Natural killer cell treated with Interleukin-12 subunit alpha and Interleukin-12 subunit beta and Interleukin-15 and Interleukin-18, amount 100 ng/mL, for 72 hours (primary cell): ENCODE measurements at regions not wholly inside any gene's neighbourhood (a gene's known extent, or its start where the extent isn't known, plus 50 kb on each side); places are given as distances from the start of the nearest gene placed in this dataset.

Experiments used
- ATAC-seq, 2 donors: fragments of 150-1000 bp; cut with Tn5 transposase in 1 of 2; sonication (Bioruptor Pico), chemical (Tn5 transposase) in 1 of 2; 2 replicates each; pipeline ENCODE4 v1.10.0; 2021
- DNase-seq: peaks from one replicate; pipeline ENCODE4 v3.0.0; 2022; ENCODE audit warnings: low spot score
- H3K27ac Mint-ChIP-seq, 2 donors: 1 replicate in 1 of 2; 2 replicates in 1 of 2; pipeline ENCODE4 v1.8.0; 2022; ENCODE audit warnings: mixed read lengths in 2 of 2, mild to moderate bottlenecking in 1 of 2, moderate library complexity in 1 of 2
- H3K27me3 Mint-ChIP-seq, 2 donors: 1 replicate in 1 of 2; 2 replicates in 1 of 2; pipeline ENCODE4 v1.8.0; 2022; ENCODE audit warnings: mixed read lengths in 2 of 2
- H3K36me3 Mint-ChIP-seq: one replicate; pipeline ENCODE4 v1.8.0; 2022; ENCODE audit warnings: mixed read lengths
- H3K4me1 Mint-ChIP-seq, 2 donors: 1 replicate in 1 of 2; 2 replicates in 1 of 2; pipeline ENCODE4 v1.8.0; 2022; ENCODE audit warnings: low read depth in 2 of 2, mixed read lengths in 2 of 2, mild to moderate bottlenecking in 1 of 2
- H3K4me3 Mint-ChIP-seq: one replicate; pipeline ENCODE4 v1.8.0; 2022; ENCODE audit warnings: mixed read lengths
- H3K9me3 Mint-ChIP-seq: 2 replicates; pipeline ENCODE4 v1.8.0; 2022; ENCODE audit warnings: mixed read lengths

DNA sequence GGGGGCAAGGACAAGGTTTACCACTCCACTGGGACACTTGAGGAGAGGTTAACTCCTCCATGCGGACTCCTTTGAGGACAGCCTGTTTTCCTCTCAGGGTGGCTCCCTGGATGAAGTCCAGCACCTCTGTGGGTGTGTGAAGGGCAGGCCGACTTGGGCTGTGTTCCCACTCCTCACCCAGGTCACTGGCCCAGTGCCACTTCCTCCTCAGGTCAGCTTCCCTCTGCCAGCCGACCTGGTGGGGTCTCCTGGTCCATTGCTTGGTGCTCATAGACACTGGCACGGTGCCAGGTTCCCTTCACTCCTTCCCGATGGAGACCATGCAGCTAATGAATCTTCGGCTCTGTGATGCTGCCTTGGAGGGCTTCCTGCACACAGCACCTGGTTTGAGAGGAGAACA is 146.4 kb upstream of the RTL1 start:
- Mint-ChIP-seq H3K36me3 (no peaks in the 10 kb centered on the region), H3K27ac (no peak overlapping the region), H3K4me3 (no peak overlapping the region), H3K9me3 (no peaks in the 10 kb centered on the region), H3K4me1 (no peaks in the 10 kb centered on the region), H3K27me3 (peaks cover 0 to 7% of the 10 kb centered on the region in 2 donors)
- no peak for DNase-seq
- no peak for ATAC-seq

- ATAC-seq: no peak
- no peak overlapping the region for H3K27ac Mint-ChIP-seq
- DNase-seq: no peak
- H3K36me3 Mint-ChIP-seq: no peaks in the 10 kb centered on the region
- no peaks in the 10 kb centered on the region for H3K9me3 Mint-ChIP-seq
- H3K4me1 Mint-ChIP-seq: no peaks in the 10 kb centered on the region
- peaks cover 0 to 7% of the 10 kb centered on the region in 2 donors for H3K27me3 Mint-ChIP-seq
- H3K4me3 Mint-ChIP-seq: no peak overlapping the region
These were observed 147.5 kb upstream of the RTL1 start for GRCh38 chr14:101050901-101051490.

- Mint-ChIP-seq H3K27ac (no peak overlapping the region), H3K9me3 (no peaks in the 10 kb centered on the region), H3K27me3 (peaks cover 6 to 21% of the 10 kb centered on the region in 2 donors), H3K4me3 (no peak overlapping the region), H3K36me3 (no peaks in the 10 kb centered on the region), H3K4me1 (no peaks in the 10 kb centered on the region)
- ATAC-seq (no peak), DNase-seq (no peak)
These were observed 151.1 kb upstream of the RTL1 start for GRCh38 chr14:101054671-101055070.

DNA sequence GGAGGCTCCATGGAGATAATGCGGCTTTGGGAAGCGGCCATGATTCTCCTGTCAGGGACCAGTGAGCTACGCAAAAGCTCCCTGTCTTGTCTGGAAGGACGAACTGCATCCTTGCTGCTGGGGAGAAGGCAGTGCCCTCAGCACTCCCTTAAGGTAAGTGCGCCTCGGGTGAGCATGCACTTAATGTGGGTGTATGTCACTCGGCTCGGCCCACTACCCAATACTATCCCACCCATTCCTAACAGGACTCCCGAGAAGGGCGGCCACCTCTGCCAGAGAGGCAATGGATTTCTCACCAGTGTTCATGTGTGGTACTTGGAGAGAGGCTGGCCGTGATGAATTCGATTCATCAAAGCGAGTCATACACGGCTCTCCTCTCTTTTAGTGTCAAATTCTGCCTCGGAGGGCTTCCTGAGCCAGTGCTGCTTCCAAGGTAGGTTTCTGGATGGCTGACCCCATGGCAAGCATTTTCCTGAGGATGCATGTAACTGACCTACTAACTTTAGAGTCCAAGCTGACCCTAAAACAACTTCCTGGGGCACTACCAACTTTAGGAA is 151.7 kb upstream of the RTL1 start:
- ATAC-seq (no peak), DNase-seq (no peak)
- Mint-ChIP-seq H3K9me3 (no peaks in the 10 kb centered on the region), H3K36me3 (no peaks in the 10 kb centered on the region), H3K27me3 (peaks cover 6 to 21% of the 10 kb centered on the region in 2 donors), H3K4me1 (no peaks in the 10 kb centered on the region), H3K4me3 (no peak overlapping the region), H3K27ac (no peak overlapping the region)

GRCh38 chr14:101055776-101056374 is 152.4 kb upstream of the RTL1 start:
- H3K27me3 Mint-ChIP-seq: peaks cover 6 to 21% of the 10 kb centered on the region in 2 donors
- no peak overlapping the region for H3K27ac Mint-ChIP-seq
- no peaks in the 10 kb centered on the region for H3K9me3 Mint-ChIP-seq
- no peaks in the 10 kb centered on the region for H3K36me3 Mint-ChIP-seq
- ATAC-seq (no peak), DNase-seq (no peak)
- H3K4me1 Mint-ChIP-seq: no peaks in the 10 kb centered on the region
- H3K4me3 Mint-ChIP-seq: no peak overlapping the region

- no peak overlapping the region for H3K27ac Mint-ChIP-seq
- H3K27me3 Mint-ChIP-seq: peaks cover 6 to 21% of the 10 kb centered on the region in 2 donors
- no peaks in the 10 kb centered on the region for H3K36me3 Mint-ChIP-seq
- no peak for ATAC-seq
- DNase-seq: no peak
- H3K4me1 Mint-ChIP-seq: no peaks in the 10 kb centered on the region
- no peaks in the 10 kb centered on the region for H3K9me3 Mint-ChIP-seq
- H3K4me3 Mint-ChIP-seq: no peak overlapping the region
These were observed 152.9 kb upstream of the RTL1 start for GRCh38 chr14:101056446-101056845.

- no peaks in the 10 kb centered on the region for H3K9me3 Mint-ChIP-seq
- no peak for DNase-seq
- no peak overlapping the region for H3K27ac Mint-ChIP-seq
- H3K36me3 Mint-ChIP-seq: no peaks in the 10 kb centered on the region
- no peak for ATAC-seq
- H3K4me3 Mint-ChIP-seq: no peak overlapping the region
- peaks cover 8 to 21% of the 10 kb centered on the region in 2 donors for H3K27me3 Mint-ChIP-seq
- H3K4me1 Mint-ChIP-seq: no peaks in the 10 kb centered on the region
These were observed 153.9 kb upstream of the RTL1 start for GRCh38 chr14:101057394-101057793.

- H3K9me3 Mint-ChIP-seq: no peaks in the 10 kb centered on the region
- DNase-seq (no peak), ATAC-seq (no peak)
- no peaks in the 10 kb centered on the region for H3K36me3 Mint-ChIP-seq
- H3K4me1 Mint-ChIP-seq: no peaks in the 10 kb centered on the region
- no peak overlapping the region for H3K27ac Mint-ChIP-seq
- peaks cover 6 to 21% of the 10 kb centered on the region in 2 donors for H3K27me3 Mint-ChIP-seq
- H3K4me3 Mint-ChIP-seq: no peak overlapping the region
These were observed 155.0 kb upstream of the RTL1 start for GRCh38 chr14:101058571-101058970.

DNA sequence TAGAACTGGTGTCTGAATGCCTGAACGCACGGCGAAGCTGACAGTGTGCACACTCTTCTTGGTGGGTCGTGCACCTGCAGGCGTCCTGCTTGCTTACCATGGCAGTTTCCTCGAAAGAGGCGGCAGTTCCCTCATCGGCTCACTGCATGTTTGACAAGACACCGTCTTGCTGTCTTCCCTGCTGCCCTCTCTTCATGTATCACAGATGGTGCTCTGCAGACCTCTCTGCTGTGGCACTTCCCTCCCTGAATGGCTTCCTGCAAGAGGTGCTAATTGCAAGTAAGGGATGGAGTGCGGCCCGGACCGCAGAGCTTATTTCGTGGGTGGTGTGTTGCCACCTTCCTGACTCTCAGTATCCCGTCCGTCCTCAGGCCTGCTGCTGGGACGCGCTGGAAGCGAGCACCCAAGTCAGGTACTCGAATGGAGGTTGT is 156.7 kb upstream of the RTL1 start:
- DNase-seq (no peak), ATAC-seq (no peak)
- no peaks in the 10 kb centered on the region for H3K9me3 Mint-ChIP-seq
- no peaks in the 10 kb centered on the region for H3K4me1 Mint-ChIP-seq
- H3K27me3 Mint-ChIP-seq: peaks cover 6 to 21% of the 10 kb centered on the region in 2 donors
- no peaks in the 10 kb centered on the region for H3K36me3 Mint-ChIP-seq
- H3K4me3 Mint-ChIP-seq: no peak overlapping the region
- H3K27ac Mint-ChIP-seq: no peak overlapping the region

- no peaks in the 10 kb centered on the region for H3K9me3 Mint-ChIP-seq
- no peak overlapping the region for H3K4me3 Mint-ChIP-seq
- H3K27ac Mint-ChIP-seq: no peak overlapping the region
- DNase-seq: no peak
- no peak for ATAC-seq
- peaks cover 6 to 17% of the 10 kb centered on the region in 2 donors for H3K27me3 Mint-ChIP-seq
- H3K36me3 Mint-ChIP-seq: no peaks in the 10 kb centered on the region
- H3K4me1 Mint-ChIP-seq: no peaks in the 10 kb centered on the region
These were observed 158.0 kb upstream of the RTL1 start for GRCh38 chr14:101061411-101062064.

DNA sequence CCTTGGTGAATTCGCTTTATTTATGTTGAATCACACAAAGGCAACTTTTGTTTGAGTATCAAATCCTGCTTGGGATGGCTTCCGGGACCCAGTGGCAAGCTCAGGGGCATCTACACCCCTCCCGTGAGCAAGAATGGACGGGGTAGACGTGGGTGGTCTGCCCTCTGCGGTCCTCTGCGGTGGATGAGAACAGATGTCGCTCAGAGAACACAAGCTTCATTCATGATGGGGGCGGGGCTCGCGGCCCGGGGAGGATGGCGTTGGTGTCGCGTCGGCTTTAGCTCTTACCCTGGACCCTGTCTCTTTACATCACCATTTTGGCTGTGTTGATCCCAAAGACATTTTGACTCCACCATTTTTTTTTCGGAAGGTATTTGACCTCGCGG is 158.5 kb upstream of the RTL1 start:
- H3K9me3 Mint-ChIP-seq: no peaks in the 10 kb centered on the region
- H3K4me1 Mint-ChIP-seq: no peaks in the 10 kb centered on the region
- H3K27me3 Mint-ChIP-seq: peaks cover 6 to 15% of the 10 kb centered on the region in 2 donors
- no peak for DNase-seq
- no peaks in the 10 kb centered on the region for H3K36me3 Mint-ChIP-seq
- H3K27ac Mint-ChIP-seq: no peak overlapping the region
- ATAC-seq: no peak
- no peak overlapping the region for H3K4me3 Mint-ChIP-seq

GRCh38 chr14:101062601-101063000 is 159.1 kb upstream of the RTL1 start:
- no peaks in the 10 kb centered on the region for H3K36me3 Mint-ChIP-seq

GRCh38 chr14:101063121-101063520 is 159.6 kb upstream of the RTL1 start:
- no peak for ATAC-seq
- DNase-seq: no peak
- Mint-ChIP-seq H3K36me3 (no peaks in the 10 kb centered on the region), H3K27me3 (peaks cover 11 to 12% of the 10 kb centered on the region in 2 donors), H3K4me3 (no peak overlapping the region), H3K27ac (no peak overlapping the region), H3K4me1 (no peaks in the 10 kb centered on the region), H3K9me3 (no peaks in the 10 kb centered on the region)

More at GRCh38 chr14:101062601-101063000, 159.1 kb upstream of the RTL1 start:
- H3K9me3 Mint-ChIP-seq: no peaks in the 10 kb centered on the region
- H3K4me1 Mint-ChIP-seq: no peaks in the 10 kb centered on the region
- DNase-seq: no peak
- H3K27ac Mint-ChIP-seq: no peak overlapping the region
- H3K4me3 Mint-ChIP-seq: no peak overlapping the region
- ATAC-seq: no peak
- peaks cover 6 to 12% of the 10 kb centered on the region in 2 donors for H3K27me3 Mint-ChIP-seq

- ATAC-seq (no peak), DNase-seq (no peak)
- H3K4me1 Mint-ChIP-seq: no peaks in the 10 kb centered on the region
- H3K36me3 Mint-ChIP-seq: no peaks in the 10 kb centered on the region
- peaks cover 7 to 8% of the 10 kb centered on the region in 2 donors for H3K27me3 Mint-ChIP-seq
- no peak overlapping the region for H3K27ac Mint-ChIP-seq
- H3K4me3 Mint-ChIP-seq: no peak overlapping the region
- no peaks in the 10 kb centered on the region for H3K9me3 Mint-ChIP-seq
These were observed 160.7 kb upstream of the RTL1 start for GRCh38 chr14:101064121-101064661.
